ENCODE measurements at regions not wholly inside any gene's neighbourhood (a gene's known extent, or its start where the extent isn't known, plus 50 kb on each side); places are given as distances from the start of the nearest gene placed in this dataset.

- DNase-seq (ENCODE audit: low spot score): no peak
Observed at GRCh38 chrX:57848857-57849256, 61.4 kb downstream of the ZXDA start.

GRCh38 chrX:57822818-57823217 lies 87.4 kb downstream of the ZXDA start:
- DNase-seq (ENCODE audit: low spot score): no peak

- no peak for DNase-seq (ENCODE audit: low spot score)
Observed at GRCh38 chrX:57822398-57822797, 87.9 kb downstream of the ZXDA start.

DNA sequence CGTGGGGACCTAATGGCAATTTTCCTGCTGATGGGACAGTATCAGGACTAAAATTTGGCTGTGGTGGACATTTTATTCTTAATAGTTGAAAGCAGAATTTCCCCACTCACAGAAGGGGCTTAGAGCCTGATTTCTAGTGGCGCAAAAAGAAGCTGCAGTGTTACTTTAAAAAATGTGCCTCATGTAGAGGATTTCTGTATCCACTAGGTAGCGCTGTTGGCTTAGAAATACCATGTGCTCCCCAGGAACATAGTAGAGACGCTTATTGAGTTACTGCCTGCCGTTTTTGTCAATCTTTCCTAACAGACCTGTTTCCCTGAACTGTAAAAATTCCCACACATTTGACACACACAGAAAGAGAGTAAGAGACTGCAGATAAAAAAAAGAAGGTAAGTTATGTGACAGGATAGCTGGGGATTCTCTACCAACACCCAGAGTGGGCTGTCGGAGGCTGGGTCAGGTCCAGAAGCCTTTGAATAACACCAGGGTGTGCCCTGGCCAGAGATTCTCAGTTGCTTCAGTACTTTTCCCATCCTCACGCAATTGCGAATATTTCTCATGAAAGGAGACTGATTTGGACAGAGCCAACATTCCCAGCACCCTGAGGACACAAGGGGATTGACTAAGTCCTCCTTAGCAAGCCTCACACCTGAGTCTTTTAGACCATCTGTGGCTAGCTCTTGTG lies 88.4 kb downstream of the ZXDA start:
- DNase-seq (ENCODE audit: low spot score): peak; percentile 3

DNA sequence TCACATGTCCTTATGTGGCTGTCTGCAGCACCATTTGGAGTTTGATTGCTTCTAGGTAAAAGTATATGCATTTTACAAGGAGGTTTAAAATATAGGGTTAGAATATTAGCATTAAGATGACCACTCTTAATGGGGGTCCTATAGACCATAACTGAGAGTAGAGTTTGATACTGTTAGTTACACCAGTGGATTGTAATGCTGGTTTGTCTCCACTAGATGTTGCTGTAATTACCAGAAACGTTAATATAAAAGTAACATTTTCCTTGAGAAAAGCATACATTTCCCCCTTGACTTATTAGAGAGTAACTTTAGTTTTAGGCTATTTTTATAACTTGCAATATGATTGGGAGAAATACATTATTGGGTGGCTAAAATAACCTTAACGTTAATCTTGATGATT lies 93.0 kb downstream of the ZXDA start:
- DNase-seq (ENCODE audit: low spot score): no peak

GRCh38 chrX:57772637-57773036 lies 92.6 kb upstream of the NLRP2B start:
- DNase-seq (ENCODE audit: low spot score): no peak

- no peak for DNase-seq (ENCODE audit: low spot score)
Observed at GRCh38 chrX:57771689-57772088, 91.6 kb upstream of the NLRP2B start.

- DNase-seq (ENCODE audit: low spot score): no peak
Observed at GRCh38 chrX:57752866-57753265, 72.8 kb upstream of the NLRP2B start.

GRCh38 chrX:57741107-57741506 lies 61.0 kb upstream of the NLRP2B start:
- no peak for DNase-seq (ENCODE audit: low spot score)

DNA sequence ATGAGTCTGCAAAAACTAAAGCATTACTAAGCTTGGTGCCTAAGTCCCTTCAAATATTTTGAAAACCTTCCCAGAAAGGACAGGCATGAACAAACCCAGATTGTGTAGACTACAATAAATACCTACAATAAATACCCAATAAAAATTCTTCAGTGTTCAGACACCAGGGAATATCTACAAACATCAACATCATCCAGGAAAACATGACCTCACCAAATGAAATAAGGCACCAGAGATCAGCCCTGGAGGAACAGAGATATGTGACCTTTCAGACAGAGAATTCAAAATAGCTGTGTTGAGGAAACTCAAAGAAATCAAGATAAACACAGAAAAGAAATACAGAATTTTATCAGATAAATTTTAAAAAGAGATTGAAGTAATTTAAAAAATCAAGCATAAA lies 57.8 kb upstream of the NLRP2B start:
- no peak for DNase-seq (ENCODE audit: low spot score)
